Hepatocyte (in vitro differentiated cells): ENCODE measurements at regions not wholly inside any gene's neighbourhood (a gene's known extent, or its start where the extent isn't known, plus 50 kb on each side); places are given as distances from the start of the nearest gene placed in this dataset.

Source experiments
- DNase-seq: peaks from one replicate; pipeline ENCODE4 v3.0.0-alpha.2; 2016; ENCODE audit warnings: low spot score
- H2AFZ ChIP-seq: fragments of 200-600 bp; sonication (generic); 2 replicates; pipeline ENCODE4 v1.6.0; 2016; ENCODE audit warnings: antibody characterized with exemption, mild to moderate bottlenecking
- H3K27ac ChIP-seq: fragments of 200-600 bp; sonication (generic); 2 replicates; pipeline ENCODE4 v1.5.1; 2016; ENCODE audit warnings: mild to moderate bottlenecking
- H3K27me3 ChIP-seq: fragments of 200-600 bp; sonication (generic); 2 replicates; pipeline ENCODE4 v1.6.1; 2016
- H3K36me3 ChIP-seq: fragments of 200-600 bp; sonication (generic); replicated peaks from 2 replicates; pipeline ENCODE4 v1.5.1; 2016; ENCODE audit warnings: low read depth; ENCODE audit not compliant: insufficient read depth
- H3K4me1 ChIP-seq: fragments of 200-600 bp; sonication (generic); 2 replicates; pipeline ENCODE4 v1.5.1; 2016; ENCODE audit warnings: mild to moderate bottlenecking, moderate library complexity; ENCODE audit not compliant: insufficient read depth
- H3K4me2 ChIP-seq: fragments of 200-600 bp; sonication (generic); 2 replicates; pipeline ENCODE4 v1.6.0; 2016
- H3K4me3 ChIP-seq: fragments of 200-600 bp; sonication (generic); 2 replicates; pipeline ENCODE4 v1.5.1; 2016; ENCODE audit warnings: mild to moderate bottlenecking
- H3K79me2 ChIP-seq: fragments of 200-600 bp; sonication (generic); 2 replicates; pipeline ENCODE4 v1.6.0; 2017; ENCODE audit warnings: mild to moderate bottlenecking
- H3K9me2 ChIP-seq: fragments of 200-600 bp; sonication (generic); replicated peaks from 2 replicates; pipeline ENCODE4 v1.6.0; 2017; ENCODE audit warnings: mild to moderate bottlenecking; ENCODE audit not compliant: insufficient read depth
- H3K9me3 ChIP-seq: fragments of 200-600 bp; sonication (generic); 2 replicates; pipeline ENCODE4 v1.5.1; 2016; ENCODE audit warnings: low read depth, mild to moderate bottlenecking
- H4K20me1 ChIP-seq: fragments of 200-600 bp; sonication (generic); 2 replicates; pipeline ENCODE4 v1.6.0; 2016; ENCODE audit warnings: mild to moderate bottlenecking; ENCODE audit not compliant: insufficient read depth, poor library complexity, severe bottlenecking
- EZH2 ChIP-seq: fragments of 200-600 bp; sonication (generic); IDR thresholded peaks from 2 replicates; pipeline ENCODE4 v1.6.1; 2016; ENCODE audit warnings: antibody characterized with exemption, mild to moderate bottlenecking, borderline replicate concordance
- EZH2phosphoT487 ChIP-seq: fragments of 200-600 bp; sonication (generic); IDR thresholded peaks from one replicate; pipeline ENCODE4 v1.6.1; 2018; ENCODE audit warnings: antibody characterized with exemption, mild to moderate bottlenecking, low read depth, moderate library complexity; ENCODE audit not compliant: unreplicated experiment, severe bottlenecking
- WGBS: methylation state at CpG from one replicate; pipeline ENCODE4 v1.1.6; 2016; ENCODE audit warnings: low lambda C conversion rate; ENCODE audit errors: missing lambda C conversion rate; 5-methylcytosine and 5-hydroxymethylcytosine counted together
- TF ChIP-seq, protein P1 (sequence below): fragments of 200-600 bp; sonication (generic); IDR thresholded peaks from 2 replicates; pipeline ENCODE4 v1.5.1; 2016; ENCODE audit warnings: antibody characterized with exemption, mild to moderate bottlenecking; ENCODE audit not compliant: poor library complexity

DNA sequence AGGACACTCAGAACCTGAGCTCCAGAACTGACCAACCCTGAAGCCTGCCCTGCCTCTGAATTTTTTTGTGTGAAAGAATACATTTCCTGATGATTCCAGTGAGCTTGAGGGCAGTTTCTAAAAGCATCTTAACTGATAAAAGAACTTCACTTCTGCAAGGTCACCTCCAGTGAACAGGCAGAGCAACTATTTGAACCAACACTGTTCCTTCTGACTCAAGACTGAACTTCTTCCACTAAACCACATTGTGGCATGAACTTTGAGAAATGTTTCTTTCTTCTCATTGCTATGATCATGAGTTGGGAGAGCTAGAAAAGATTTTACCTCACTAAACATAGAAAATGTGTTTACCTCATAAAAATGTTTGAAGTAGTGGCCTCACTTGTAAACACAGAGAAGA is 83.8 kb upstream of the SERTAD2 start:
- H3K4me1 ChIP-seq: no peaks in the 10 kb centered on the region
- no peak overlapping the region for H3K27ac ChIP-seq
- no peaks in the 10 kb centered on the region for H3K9me2 ChIP-seq
- no peak overlapping the region for H3K4me2 ChIP-seq
- H3K9me3 ChIP-seq: no peaks in the 10 kb centered on the region
- peaks cover 12% of the 10 kb centered on the region for H3K79me2 ChIP-seq
- DNase-seq: no peak
- H3K36me3 ChIP-seq: no peaks in the 10 kb centered on the region
- no peaks in the 10 kb centered on the region for H4K20me1 ChIP-seq
- no peak overlapping the region for H2AFZ ChIP-seq
- H3K27me3 ChIP-seq: no peaks in the 10 kb centered on the region
- TF ChIP-seq EZH2 (no peak), EZH2phosphoT487 (no peak)
- TF ChIP-seq, protein P1, sequence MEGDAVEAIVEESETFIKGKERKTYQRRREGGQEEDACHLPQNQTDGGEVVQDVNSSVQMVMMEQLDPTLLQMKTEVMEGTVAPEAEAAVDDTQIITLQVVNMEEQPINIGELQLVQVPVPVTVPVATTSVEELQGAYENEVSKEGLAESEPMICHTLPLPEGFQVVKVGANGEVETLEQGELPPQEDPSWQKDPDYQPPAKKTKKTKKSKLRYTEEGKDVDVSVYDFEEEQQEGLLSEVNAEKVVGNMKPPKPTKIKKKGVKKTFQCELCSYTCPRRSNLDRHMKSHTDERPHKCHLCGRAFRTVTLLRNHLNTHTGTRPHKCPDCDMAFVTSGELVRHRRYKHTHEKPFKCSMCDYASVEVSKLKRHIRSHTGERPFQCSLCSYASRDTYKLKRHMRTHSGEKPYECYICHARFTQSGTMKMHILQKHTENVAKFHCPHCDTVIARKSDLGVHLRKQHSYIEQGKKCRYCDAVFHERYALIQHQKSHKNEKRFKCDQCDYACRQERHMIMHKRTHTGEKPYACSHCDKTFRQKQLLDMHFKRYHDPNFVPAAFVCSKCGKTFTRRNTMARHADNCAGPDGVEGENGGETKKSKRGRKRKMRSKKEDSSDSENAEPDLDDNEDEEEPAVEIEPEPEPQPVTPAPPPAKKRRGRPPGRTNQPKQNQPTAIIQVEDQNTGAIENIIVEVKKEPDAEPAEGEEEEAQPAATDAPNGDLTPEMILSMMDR: no peak
- no peak overlapping the region for H3K4me3 ChIP-seq

DNA sequence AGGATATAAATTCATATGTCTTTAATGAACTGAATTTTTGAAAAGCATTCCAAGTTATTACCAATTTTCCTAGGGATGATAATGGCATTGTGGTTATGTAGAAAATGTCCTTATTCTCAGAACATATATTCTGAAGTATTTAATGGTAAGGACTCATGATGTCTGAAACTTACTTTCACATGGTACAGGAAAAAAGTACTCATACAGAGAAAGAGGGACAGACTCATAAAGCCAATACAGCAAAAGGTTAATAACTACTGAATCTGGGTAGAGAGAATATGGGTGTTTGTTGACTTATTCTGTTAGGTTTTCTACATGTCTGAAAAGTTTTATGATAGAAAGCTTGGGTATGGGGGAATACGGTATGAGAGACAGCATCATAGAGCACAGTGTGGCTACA is 84.3 kb upstream of the SERTAD2 start:
- no peak overlapping the region for H3K4me3 ChIP-seq
- no peak for DNase-seq
- H3K36me3 ChIP-seq: no peaks in the 10 kb centered on the region
- H3K4me2 ChIP-seq: no peak overlapping the region
- H3K27me3 ChIP-seq: no peaks in the 10 kb centered on the region
- no peak overlapping the region for H2AFZ ChIP-seq
- no peak overlapping the region for H3K27ac ChIP-seq
- H3K9me2 ChIP-seq: no peaks in the 10 kb centered on the region
- WGBS: 95% methylated on average over 1 of the region's 1 CpG
- H3K9me3 ChIP-seq: no peaks in the 10 kb centered on the region
- H3K4me1 ChIP-seq: no peaks in the 10 kb centered on the region
- H4K20me1 ChIP-seq: no peaks in the 10 kb centered on the region
- H3K79me2 ChIP-seq: peaks cover 13% of the 10 kb centered on the region
- TF ChIP-seq EZH2phosphoT487 (no peak), EZH2 (no peak)
- TF ChIP-seq, protein P1: no peak

DNA sequence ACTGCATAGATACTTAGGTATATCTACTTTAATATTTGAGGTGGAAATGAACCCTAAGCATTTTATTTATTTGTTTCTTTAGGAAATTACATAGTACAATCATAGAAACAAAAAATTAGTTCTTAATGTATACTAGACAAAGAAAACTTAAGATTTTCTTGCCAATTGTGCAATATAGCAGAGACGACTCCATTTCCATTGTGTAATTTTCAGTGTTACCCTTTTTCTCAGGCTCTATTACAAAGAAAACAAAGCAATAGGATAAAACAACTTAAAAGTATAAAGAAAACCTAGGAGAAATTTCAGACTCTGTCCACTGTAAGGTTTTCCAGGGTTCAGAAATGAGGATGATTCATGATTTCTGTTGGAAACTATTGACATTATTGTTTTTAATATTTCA is 89.0 kb upstream of the SERTAD2 start:
- DNase-seq: no peak
- Histone ChIP-seq H3K4me1 (no peaks in the 10 kb centered on the region), H2AFZ (no peak overlapping the region), H3K9me2 (no peaks in the 10 kb centered on the region), H3K36me3 (no peaks in the 10 kb centered on the region), H3K79me2 (peaks cover 29% of the 10 kb centered on the region), H3K4me3 (no peak overlapping the region), H3K9me3 (no peaks in the 10 kb centered on the region), H3K27ac (no peak overlapping the region), H3K4me2 (no peak overlapping the region), H3K27me3 (no peaks in the 10 kb centered on the region), H4K20me1 (no peaks in the 10 kb centered on the region)
- TF ChIP-seq EZH2: no peak
- TF ChIP-seq, protein P1: no peak
- no peak for TF ChIP-seq EZH2phosphoT487
- WGBS: 92% methylated on average over 1 of the region's 1 CpG

DNA sequence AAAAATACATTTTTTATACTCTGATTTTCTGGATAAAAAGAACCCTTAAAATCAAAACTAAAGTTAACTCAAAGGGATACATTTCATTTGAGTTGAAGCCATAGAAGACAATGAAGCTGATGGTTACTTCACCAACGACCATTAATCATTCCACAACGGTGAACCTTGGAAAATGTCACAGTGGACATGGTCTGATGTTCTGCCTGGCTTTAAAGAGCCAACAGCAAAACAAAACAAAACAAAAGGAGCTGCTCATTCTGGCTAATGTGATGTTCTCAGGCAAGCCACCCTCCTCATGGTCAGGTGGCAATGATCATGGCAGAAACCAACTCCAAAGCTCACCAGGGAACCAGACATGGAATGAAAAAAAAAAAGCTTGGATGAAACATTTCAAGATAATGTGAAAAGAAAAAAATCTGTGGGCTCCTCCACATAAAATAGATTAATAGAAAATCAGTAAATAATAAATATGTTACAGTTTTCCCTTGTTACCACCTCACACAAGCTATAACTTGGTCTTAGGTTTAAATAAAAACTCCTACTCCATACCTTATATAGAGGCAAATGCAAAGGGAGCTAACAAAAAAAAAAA is 90.1 kb upstream of the SERTAD2 start:
- no peak overlapping the region for H2AFZ ChIP-seq
- no peaks in the 10 kb centered on the region for H3K36me3 ChIP-seq
- no peak overlapping the region for H3K4me3 ChIP-seq
- no peak overlapping the region for H3K4me2 ChIP-seq
- no peaks in the 10 kb centered on the region for H3K9me3 ChIP-seq
- H3K79me2 ChIP-seq: peaks cover 35% of the 10 kb centered on the region
- H3K27ac ChIP-seq: no peak overlapping the region
- H4K20me1 ChIP-seq: no peaks in the 10 kb centered on the region
- no peaks in the 10 kb centered on the region for H3K9me2 ChIP-seq
- WGBS: 76% methylated on average over 2 of the region's 2 CpGs
- no peak for TF ChIP-seq EZH2phosphoT487
- no peak for TF ChIP-seq EZH2
- TF ChIP-seq, protein P1: no peak
- peaks cover 5% of the 10 kb centered on the region for H3K4me1 ChIP-seq
- H3K27me3 ChIP-seq: no peaks in the 10 kb centered on the region
- DNase-seq: no peak
